ENCODE measurements at regions not wholly inside any gene's neighbourhood (a gene's known extent, or its start where the extent isn't known, plus 50 kb on each side); places are given as distances from the start of the nearest gene placed in this dataset.

DNA sequence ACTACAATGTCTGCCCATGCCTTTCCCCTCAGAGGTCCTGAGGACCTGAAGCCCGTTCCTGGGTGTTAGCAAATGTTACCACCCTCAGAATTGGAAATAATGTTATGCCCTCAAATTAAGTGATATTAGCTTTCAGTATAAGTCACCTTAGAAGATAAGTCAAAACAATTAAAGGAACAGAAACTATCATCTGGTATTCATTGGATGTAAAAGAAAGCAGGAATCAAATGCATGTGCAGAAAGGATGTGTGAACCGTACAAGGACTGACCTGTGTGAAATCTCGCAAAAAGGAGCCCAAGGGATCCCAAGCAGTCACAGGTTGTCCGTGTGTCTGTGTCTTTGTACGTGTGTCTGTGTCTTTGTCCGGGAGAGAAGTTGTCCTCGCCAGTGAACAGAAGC, 51.6 kb upstream of the TAB2 start:
- Histone ChIP-seq H3K27ac (no peak overlapping the region), H3K36me3 (no peaks in the 10 kb centered on the region), H3K4me3 (no peak overlapping the region), H3K4me1 (no peaks in the 10 kb centered on the region), H3K27me3 (peaks cover 0 to 64% (median 0%) of the 10 kb centered on the region in 4 donors), H3K9me3 (no peaks in the 10 kb centered on the region)
- no peak for TF ChIP-seq POLR2A (IDR thresholded peaks at IDR 0.05)
- no peak for TF ChIP-seq CTCF (IDR thresholded peaks at IDR 0.05)
- 80 to 81% methylated on average over 7 of the region's 7 CpGs for WGBS, 2 donors
- DNase-seq = no peak
- intact Hi-C loops (cut with DNase I) = no loop called here

DNA sequence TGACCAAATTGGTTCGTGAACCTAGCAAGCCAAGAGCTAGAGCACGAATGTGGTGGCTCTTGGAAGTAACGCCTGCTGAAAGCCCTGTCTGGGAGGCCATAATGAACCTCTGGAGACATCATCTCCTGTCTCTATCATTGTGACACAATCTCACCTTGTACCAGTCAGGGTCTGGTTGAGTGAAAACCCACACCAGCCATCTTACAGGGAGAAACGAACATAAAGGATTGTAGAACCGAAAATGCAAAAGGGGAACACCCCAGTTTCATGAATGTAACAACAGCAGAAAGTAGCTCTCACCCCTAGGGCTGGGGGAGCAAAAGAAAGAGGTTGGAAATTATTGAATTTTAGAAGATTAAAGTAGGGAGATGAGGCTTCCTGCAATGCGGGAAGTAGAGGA, 50.9 kb upstream of the TAB2 start:
- Histone ChIP-seq H3K36me3 (no peaks in the 10 kb centered on the region), H3K9me3 (no peaks in the 10 kb centered on the region), H3K27ac (no peak overlapping the region), H3K27me3 (peaks cover 0 to 64% (median 0%) of the 10 kb centered on the region in 4 donors), H3K4me3 (no peak overlapping the region), H3K4me1 (no peaks in the 10 kb centered on the region)
- WGBS, 2 donors = 54 to 70% methylated on average over 5 of the region's 6 CpGs
- TF ChIP-seq CTCF (IDR thresholded peaks at IDR 0.05) (no peak), POLR2A (IDR thresholded peaks at IDR 0.05) (no peak)
- DNase-seq = no peak
- intact Hi-C loops (cut with DNase I) = no loop called here

GRCh38 chr6:149267072-149267471, 50.4 kb upstream of the TAB2 start:
- H3K4me3 ChIP-seq = no peak overlapping the region
- H3K4me1 ChIP-seq = no peaks in the 10 kb centered on the region
- peaks cover 0 to 66% (median 0%) of the 10 kb centered on the region in 4 donors for H3K27me3 ChIP-seq
- WGBS, 2 donors = 63 to 70% methylated on average over 3 of the region's 3 CpGs
- H3K27ac ChIP-seq = no peak overlapping the region
- no peak for DNase-seq
- no peaks in the 10 kb centered on the region for H3K9me3 ChIP-seq
- no peak for TF ChIP-seq CTCF (IDR thresholded peaks at IDR 0.05)
- no peak for TF ChIP-seq POLR2A (IDR thresholded peaks at IDR 0.05)
- no peaks in the 10 kb centered on the region for H3K36me3 ChIP-seq
- intact Hi-C loops (cut with DNase I) = no loop called here

- Histone ChIP-seq H3K4me3 (no peak overlapping the region), H3K9me3 (no peaks in the 10 kb centered on the region), H3K27me3 (peaks cover 0 to 71% (median 0%) of the 10 kb centered on the region in 4 donors), H3K36me3 (no peaks in the 10 kb centered on the region), H3K27ac (no peak overlapping the region), H3K4me1 (no peaks in the 10 kb centered on the region)
- TF ChIP-seq POLR2A (IDR thresholded peaks at IDR 0.05) (no peak), CTCF (IDR thresholded peaks at IDR 0.05) (no peak)
- intact Hi-C loops (cut with DNase I) = no loop called here
- WGBS, 2 donors = 91 to 92% methylated on average over 12 of the region's 12 CpGs
- DNase-seq = no peak
Observed at GRCh38 chr6:149267513-149268043, 49.9 kb upstream of the TAB2 start.
